Kidney tubule cell (primary cell): ENCODE measurements at regions not wholly inside any gene's neighbourhood (a gene's known extent, or its start where the extent isn't known, plus 50 kb on each side); places are given as distances from the start of the nearest gene placed in this dataset.
"Not testable (repeated sequence)": the region's sequence is repeated elsewhere in the genome, so short reads cannot be mapped to it uniquely, and the experiment has no call there.

ENCODE experiments used
- DNase-seq: peaks from one replicate; pipeline ENCODE4 v3.0.0-alpha.2; 2018; ENCODE audit warnings: low spot score

GRCh38 chr15:22201993-22202659, 121.8 kb downstream of the OR4M2 start:
- DNase-seq, result not testable (repeated sequence)

GRCh38 chr15:22203208-22203607, 122.9 kb downstream of the OR4M2 start:
- not testable (repeated sequence) for DNase-seq

- not testable (repeated sequence) for DNase-seq
Measured at GRCh38 chr15:22209086-22209485, 128.8 kb downstream of the OR4M2 start.

GRCh38 chr15:22222596-22222995, 142.3 kb downstream of the OR4M2 start:
- DNase-seq, result not testable (repeated sequence)

- DNase-seq, result peak; percentile 26
Measured at GRCh38 chr15:22224241-22224671, 143.9 kb downstream of the OR4M2 start.

GRCh38 chr15:22224961-22225360, 144.6 kb downstream of the OR4M2 start:
- not testable (repeated sequence) for DNase-seq

- no peak for DNase-seq
Measured at GRCh38 chr15:22226034-22226790, 145.9 kb downstream of the OR4M2 start.

GRCh38 chr15:22227411-22228100, 147.2 kb downstream of the OR4M2 start:
- DNase-seq, result no peak

GRCh38 chr15:22228101-22228762, 147.9 kb downstream of the OR4M2 start:
- no peak for DNase-seq

- peak; percentile 27 for DNase-seq
Measured at GRCh38 chr15:22229990-22230819, 149.9 kb downstream of the OR4M2 start.

GRCh38 chr15:22231603-22232002, 151.3 kb downstream of the OR4M2 start:
- no peak for DNase-seq

GRCh38 chr15:22232675-22233074, 152.3 kb downstream of the OR4M2 start:
- DNase-seq, result no peak

GRCh38 chr15:22235261-22235930, 155.1 kb downstream of the OR4M2 start:
- not testable (repeated sequence) for DNase-seq

- no peak for DNase-seq
Measured at GRCh38 chr15:22236469-22236868, 156.1 kb downstream of the OR4M2 start.

GRCh38 chr15:22237891-22238275, 157.6 kb downstream of the OR4M2 start:
- no peak for DNase-seq

GRCh38 chr15:22238276-22238958, 158.1 kb downstream of the OR4M2 start:
- not testable (repeated sequence) for DNase-seq

- not testable (repeated sequence) for DNase-seq
Measured at GRCh38 chr15:22238959-22239805, 158.9 kb downstream of the OR4M2 start.

GRCh38 chr15:22239806-22240180, 159.5 kb downstream of the OR4M2 start:
- no peak for DNase-seq

- no peak for DNase-seq
Measured at GRCh38 chr15:22240403-22240802, 160.1 kb downstream of the OR4M2 start.
